Choroid plexus epithelial cell (primary cell): ENCODE measurements at regions not wholly inside any gene's neighbourhood (a gene's known extent, or its start where the extent isn't known, plus 50 kb on each side); places are given as distances from the start of the nearest gene placed in this dataset.
A peak's percentile ranks its signal among the peaks of the same experiment; 100 is the strongest.

ENCODE experiments used
- DNase-seq: peaks from one replicate; pipeline ENCODE4 v3.0.0-alpha.2; 2010; ENCODE audit warnings: low read depth
- H3K4me3 ChIP-seq: 2 replicates; pipeline ENCODE4 v1.5.1; 2011; ENCODE audit warnings: low read depth, mild to moderate bottlenecking, control low read depth, low read length, moderate library complexity
- CTCF ChIP-seq: conservative IDR thresholded peaks from 2 replicates; pipeline ENCODE4 v1.5.1; 2011; ENCODE audit warnings: low read depth, mild to moderate bottlenecking, control low read depth, inconsistent platforms, low read length, moderate library complexity

GRCh38 chr13:75115171-75115570, 366.8 kb downstream of the TBC1D4 start:
- DNase-seq = no peak
- no peak for TF ChIP-seq CTCF
- no peak overlapping the region for H3K4me3 ChIP-seq

GRCh38 chr13:75103976-75104375, 378.0 kb downstream of the TBC1D4 start:
- DNase-seq = no peak
- no peak for TF ChIP-seq CTCF
- no peak overlapping the region for H3K4me3 ChIP-seq

GRCh38 chr13:75102001-75102716, 379.8 kb downstream of the TBC1D4 start:
- H3K4me3 ChIP-seq = no peak overlapping the region
- TF ChIP-seq CTCF = no peak
- peak; percentile 52 for DNase-seq

GRCh38 chr13:75101348-75101747, 380.6 kb downstream of the TBC1D4 start:
- no peak for DNase-seq
- no peak for TF ChIP-seq CTCF
- no peak overlapping the region for H3K4me3 ChIP-seq

- no peak overlapping the region for H3K4me3 ChIP-seq
- no peak for TF ChIP-seq CTCF
- DNase-seq = no peak
Observed at GRCh38 chr13:75092143-75092542, 389.8 kb downstream of the TBC1D4 start.

GRCh38 chr13:75091718-75092117, 390.3 kb downstream of the TBC1D4 start:
- DNase-seq = no peak
- no peak for TF ChIP-seq CTCF
- no peak overlapping the region for H3K4me3 ChIP-seq

- no peak overlapping the region for H3K4me3 ChIP-seq
- DNase-seq = no peak
- no peak for TF ChIP-seq CTCF
Observed at GRCh38 chr13:75090872-75091615, 390.9 kb downstream of the TBC1D4 start.
